H9 (cell line): ENCODE measurements at regions not wholly inside any gene's neighbourhood (a gene's known extent, or its start where the extent isn't known, plus 50 kb on each side); places are given as distances from the start of the nearest gene placed in this dataset.

Experiments used
- DNase-seq: peaks from one replicate; pipeline ENCODE4 v3.0.0-alpha.2; 2017
- H2AFZ ChIP-seq: one replicate; pipeline ENCODE4 v1.6.1; 2013; ENCODE audit warnings: mild to moderate bottlenecking, low read length, control low read depth, moderate library complexity
- H2AK5ac ChIP-seq: 2 replicates; pipeline ENCODE4 v1.6.1; 2013; ENCODE audit warnings: low read length, control low read depth, mixed read lengths; ENCODE audit not compliant: insufficient read length
- H2BK120ac ChIP-seq: one replicate; pipeline ENCODE4 v1.6.1; 2013; ENCODE audit warnings: low read depth, mild to moderate bottlenecking, low read length, control low read depth, inconsistent platforms; ENCODE audit not compliant: poor library complexity, severe bottlenecking
- H2BK12ac ChIP-seq: 2 replicates; pipeline ENCODE4 v1.6.1; 2013; ENCODE audit warnings: low read length, control low read depth, mixed read lengths, low read depth; ENCODE audit not compliant: insufficient read length
- H2BK15ac ChIP-seq: 2 replicates; pipeline ENCODE4 v1.6.1; 2013; ENCODE audit warnings: low read depth, low read length, control low read depth
- H2BK20ac ChIP-seq: one replicate; pipeline ENCODE4 v1.6.1; 2013; ENCODE audit warnings: low read depth, mild to moderate bottlenecking, low read length, control low read depth, inconsistent platforms; ENCODE audit not compliant: poor library complexity, severe bottlenecking
- H2BK5ac ChIP-seq: 2 replicates; pipeline ENCODE4 v1.6.1; 2013; ENCODE audit warnings: low read length, control low read depth, mixed read lengths; ENCODE audit not compliant: insufficient read length
- H3K14ac ChIP-seq: 2 replicates; pipeline ENCODE4 v1.6.1; 2013; ENCODE audit warnings: low read length, control low read depth; ENCODE audit not compliant: insufficient read depth
- H3K18ac ChIP-seq: 2 replicates; pipeline ENCODE4 v1.6.1; 2013; ENCODE audit warnings: low read depth, mild to moderate bottlenecking, mixed read lengths, low read length, control low read depth; ENCODE audit not compliant: insufficient read length
- H3K23ac ChIP-seq: 2 replicates; pipeline ENCODE4 v1.6.1; 2013; ENCODE audit warnings: low read length, control low read depth, mixed read lengths, low read depth; ENCODE audit not compliant: insufficient read length
- H3K23me2 ChIP-seq: 2 replicates; pipeline ENCODE4 v1.6.1; 2013; ENCODE audit warnings: low read depth, mild to moderate bottlenecking, mixed read lengths, low read length, control low read depth; ENCODE audit not compliant: insufficient read length, poor library complexity, severe bottlenecking
- H3K27ac ChIP-seq: 2 replicates; pipeline ENCODE4 v1.5.1; 2013; ENCODE audit warnings: low read length, control low read depth, mixed read lengths, low read depth; ENCODE audit not compliant: insufficient read length
- H3K27me3 ChIP-seq: 2 replicates; pipeline ENCODE4 v1.6.1; 2013; ENCODE audit warnings: low read length, control low read depth, inconsistent platforms; ENCODE audit not compliant: insufficient read depth
- H3K4ac ChIP-seq: 2 replicates; pipeline ENCODE4 v1.6.1; 2013; ENCODE audit warnings: low read depth, mild to moderate bottlenecking, control low read depth, inconsistent platforms, low read length, moderate library complexity
- H3K4me1 ChIP-seq: 2 replicates; pipeline ENCODE4 v1.6.1; 2013; ENCODE audit warnings: low read length, control low read depth, inconsistent platforms; ENCODE audit not compliant: insufficient read depth
- H3K4me2 ChIP-seq: 2 replicates; pipeline ENCODE4 v1.6.1; 2013; ENCODE audit warnings: low read length, control low read depth, mixed read lengths; ENCODE audit not compliant: insufficient read length, insufficient read depth
- H3K56ac ChIP-seq: 2 replicates; pipeline ENCODE4 v1.6.1; 2013; ENCODE audit warnings: low read depth, mild to moderate bottlenecking, mixed read lengths, low read length, control low read depth; ENCODE audit not compliant: insufficient read length
- H3K79me1 ChIP-seq: 2 replicates; pipeline ENCODE4 v1.6.1; 2013; ENCODE audit warnings: low read depth, mild to moderate bottlenecking, moderate library complexity, low read length, control low read depth, inconsistent platforms; ENCODE audit not compliant: insufficient read depth, poor library complexity, severe bottlenecking
- H3K79me2 ChIP-seq: 2 replicates; pipeline ENCODE4 v1.6.1; 2013; ENCODE audit warnings: low read length, control low read depth, inconsistent platforms; ENCODE audit not compliant: insufficient read depth
- H3K9ac ChIP-seq: 2 replicates; pipeline ENCODE4 v1.6.1; 2013; ENCODE audit warnings: low read length, control low read depth, mixed read lengths; ENCODE audit not compliant: insufficient read length; ENCODE audit errors: extremely low read depth
- H3K9me3 ChIP-seq: one replicate; pipeline ENCODE4 v1.6.1; 2013; ENCODE audit warnings: low read depth, low read length, inconsistent platforms; ENCODE audit not compliant: control insufficient read depth
- H3T11ph ChIP-seq: one replicate; pipeline ENCODE4 v1.6.1; 2013; ENCODE audit warnings: mild to moderate bottlenecking, low read length, control low read depth, inconsistent platforms
- H4K20me1 ChIP-seq: one replicate; pipeline ENCODE4 v1.6.1; 2013; ENCODE audit not compliant: control insufficient read depth, insufficient read length, insufficient read depth
- H4K5ac ChIP-seq: 2 replicates; pipeline ENCODE4 v1.6.1; 2013; ENCODE audit warnings: low read depth, mild to moderate bottlenecking, mixed read lengths, low read length, control low read depth; ENCODE audit not compliant: insufficient read length
- H4K8ac ChIP-seq: replicated peaks from 2 replicates; pipeline ENCODE4 v1.6.1; 2013; ENCODE audit warnings: low read length, control low read depth, mixed read lengths, low read depth; ENCODE audit not compliant: insufficient read length
- H4K91ac ChIP-seq: 2 replicates; pipeline ENCODE4 v1.6.1; 2013; ENCODE audit warnings: low read depth, mild to moderate bottlenecking, moderate library complexity, mixed read lengths, low read length, control low read depth; ENCODE audit not compliant: insufficient read length
- H3K27ac Mint-ChIP-seq, 3 experiments: 2 replicates in 2 of 3; 3 replicates in 1 of 3; pipeline ENCODE4 v1.8.0; 2020 to 2021; ENCODE audit warnings: mixed read lengths in 3 of 3, mild to moderate bottlenecking in 1 of 3, moderate library complexity in 1 of 3
- H3K27me3 Mint-ChIP-seq: 2 replicates; pipeline ENCODE4 v1.8.0; 2021; ENCODE audit warnings: low read depth, mild to moderate bottlenecking, moderate library complexity, mixed read lengths
- H3K36me3 Mint-ChIP-seq, 3 experiments: 2 replicates in 2 of 3; 3 replicates in 1 of 3; pipeline ENCODE4 v1.8.0; 2020 to 2021; ENCODE audit warnings: low read depth in 3 of 3, mixed read lengths in 3 of 3; ENCODE audit not compliant: insufficient read depth in 1 of 3
- H3K4me1 Mint-ChIP-seq, 2 experiments: 2 replicates each; pipeline ENCODE4 v1.8.0; 2020; ENCODE audit warnings: mixed read lengths in 2 of 2
- H3K4me3 Mint-ChIP-seq, 2 experiments: 2 replicates in 1 of 2; 3 replicates in 1 of 2; pipeline ENCODE4 v1.8.0; 2020 to 2021; ENCODE audit warnings: mild to moderate bottlenecking in 2 of 2, mixed read lengths in 2 of 2, moderate library complexity in 1 of 2
- H3K9me3 Mint-ChIP-seq, 2 experiments: 2 replicates in 1 of 2; 3 replicates in 1 of 2; pipeline ENCODE4 v1.8.0; 2020; ENCODE audit warnings: mild to moderate bottlenecking in 2 of 2, mixed read lengths in 2 of 2, moderate library complexity in 1 of 2
- WGBS: extraction: QIAGEN DNeasy Blood & Tissue Kit; methylation state at CpG from one replicate; pipeline ENCODE4 v1.1.7; 2013; ENCODE audit warnings: missing lambda C conversion rate, low lambda C conversion rate, mixed read lengths; ENCODE audit not compliant: insufficient read length; ENCODE audit errors: extremely low coverage; 5-methylcytosine and 5-hydroxymethylcytosine counted together
- TF ChIP-seq, protein P1 (sequence below): fragments of 200-600 bp; sonication (generic); conservative IDR thresholded peaks from 3 replicates; pipeline ENCODE4 v1.8.0; 2021; ENCODE audit warnings: antibody characterized with exemption, mild to moderate bottlenecking

DNA sequence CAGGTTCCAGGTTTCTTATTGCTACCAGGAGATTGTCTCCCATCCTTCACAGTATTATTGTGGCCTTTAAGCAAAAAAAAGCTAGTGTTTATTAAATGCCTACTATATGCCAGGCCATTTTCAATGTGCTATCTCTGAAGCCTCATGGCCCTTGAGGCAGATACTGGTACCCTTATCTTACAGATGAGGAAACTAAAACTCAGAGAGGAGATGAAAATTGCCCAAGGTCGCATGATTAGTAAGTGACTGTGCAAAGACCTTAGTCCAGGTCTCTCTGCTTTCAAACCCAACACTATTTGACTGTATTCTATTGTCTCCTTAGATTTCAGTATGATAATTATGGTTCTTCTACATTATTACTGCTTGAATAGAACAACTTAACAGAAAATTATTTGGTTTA lies 717.9 kb upstream of the AMOT start:
- WGBS: no CpG with 5 or more reads among the region's 1 CpG
- peaks cover 0 to 14% (median 2%) of the 10 kb centered on the region in 3 experiments; a peak in 2 of 7 replicates for H3K36me3 Mint-ChIP-seq
- H3K23ac ChIP-seq: no peak overlapping the region
- H3K9me3 Mint-ChIP-seq: no peaks in the 10 kb centered on the region
- peaks cover 5 to 8% of the 10 kb centered on the region in 2 experiments; a peak in 3 of 4 replicates for H3K4me1 Mint-ChIP-seq
- H2BK15ac ChIP-seq: no peak overlapping the region
- H3T11ph ChIP-seq: no peak overlapping the region
- no peaks in the 10 kb centered on the region for H3K9me3 ChIP-seq
- no peak overlapping the region for H2AFZ ChIP-seq
- no peak overlapping the region for H4K5ac ChIP-seq
- TF ChIP-seq, protein P1, sequence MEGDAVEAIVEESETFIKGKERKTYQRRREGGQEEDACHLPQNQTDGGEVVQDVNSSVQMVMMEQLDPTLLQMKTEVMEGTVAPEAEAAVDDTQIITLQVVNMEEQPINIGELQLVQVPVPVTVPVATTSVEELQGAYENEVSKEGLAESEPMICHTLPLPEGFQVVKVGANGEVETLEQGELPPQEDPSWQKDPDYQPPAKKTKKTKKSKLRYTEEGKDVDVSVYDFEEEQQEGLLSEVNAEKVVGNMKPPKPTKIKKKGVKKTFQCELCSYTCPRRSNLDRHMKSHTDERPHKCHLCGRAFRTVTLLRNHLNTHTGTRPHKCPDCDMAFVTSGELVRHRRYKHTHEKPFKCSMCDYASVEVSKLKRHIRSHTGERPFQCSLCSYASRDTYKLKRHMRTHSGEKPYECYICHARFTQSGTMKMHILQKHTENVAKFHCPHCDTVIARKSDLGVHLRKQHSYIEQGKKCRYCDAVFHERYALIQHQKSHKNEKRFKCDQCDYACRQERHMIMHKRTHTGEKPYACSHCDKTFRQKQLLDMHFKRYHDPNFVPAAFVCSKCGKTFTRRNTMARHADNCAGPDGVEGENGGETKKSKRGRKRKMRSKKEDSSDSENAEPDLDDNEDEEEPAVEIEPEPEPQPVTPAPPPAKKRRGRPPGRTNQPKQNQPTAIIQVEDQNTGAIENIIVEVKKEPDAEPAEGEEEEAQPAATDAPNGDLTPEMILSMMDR: no peak
- no peaks in the 10 kb centered on the region for H3K79me1 ChIP-seq
- no peak overlapping the region for H4K8ac ChIP-seq
- no peaks in the 10 kb centered on the region for H3K79me2 ChIP-seq
- no peak overlapping the region for H2AK5ac ChIP-seq
- no peak overlapping the region for H3K56ac ChIP-seq
- no peak overlapping the region for H2BK12ac ChIP-seq
- H3K18ac ChIP-seq: no peak overlapping the region
- no peak overlapping the region for H2BK5ac ChIP-seq
- H2BK120ac ChIP-seq: no peak overlapping the region
- H3K4me1 ChIP-seq: no peaks in the 10 kb centered on the region
- H2BK20ac ChIP-seq: no peak overlapping the region
- H3K23me2 ChIP-seq: no peaks in the 10 kb centered on the region
- no peak overlapping the region for H3K14ac ChIP-seq
- no peak overlapping the region for H3K4me2 ChIP-seq
- no peak overlapping the region for H4K91ac ChIP-seq
- no peak for DNase-seq
- no peaks in the 10 kb centered on the region for H3K27me3 ChIP-seq
- no peak overlapping the region for H3K4me3 Mint-ChIP-seq
- no peak overlapping the region for H3K9ac ChIP-seq
- H4K20me1 ChIP-seq: no peaks in the 10 kb centered on the region
- no peak overlapping the region for H3K27ac ChIP-seq
- no peak overlapping the region for H3K27ac Mint-ChIP-seq
- H3K27me3 Mint-ChIP-seq: no peaks in the 10 kb centered on the region
- H3K4ac ChIP-seq: no peak overlapping the region
